Kidney epithelial cell (primary cell): ENCODE measurements at regions not wholly inside any gene's neighbourhood (a gene's known extent, or its start where the extent isn't known, plus 50 kb on each side); places are given as distances from the start of the nearest gene placed in this dataset.

Experiments used
- DNase-seq: peaks from one replicate; pipeline ENCODE4 v3.0.0-alpha.2; 2010; ENCODE audit warnings: low read depth
- H3K27me3 ChIP-seq: 2 replicates; pipeline ENCODE4 v1.6.0; 2011; ENCODE audit warnings: low read length; ENCODE audit not compliant: control insufficient read depth, insufficient read depth
- H3K36me3 ChIP-seq: 2 replicates; pipeline ENCODE4 v1.5.1; 2011; ENCODE audit warnings: low read length; ENCODE audit not compliant: control insufficient read depth, insufficient read depth
- H3K4me3 ChIP-seq: 2 replicates; pipeline ENCODE4 v1.5.1; 2011; ENCODE audit warnings: low read depth, mild to moderate bottlenecking, control low read depth, low read length
- TF ChIP-seq, protein P1 (sequence below): IDR thresholded peaks from 2 replicates; pipeline ENCODE4 v1.5.1; 2011; ENCODE audit warnings: mild to moderate bottlenecking, moderate library complexity, low read length, control low read depth, inconsistent platforms; ENCODE audit not compliant: insufficient read depth, poor library complexity, severe bottlenecking

- no peak for DNase-seq
- TF ChIP-seq, protein P1, sequence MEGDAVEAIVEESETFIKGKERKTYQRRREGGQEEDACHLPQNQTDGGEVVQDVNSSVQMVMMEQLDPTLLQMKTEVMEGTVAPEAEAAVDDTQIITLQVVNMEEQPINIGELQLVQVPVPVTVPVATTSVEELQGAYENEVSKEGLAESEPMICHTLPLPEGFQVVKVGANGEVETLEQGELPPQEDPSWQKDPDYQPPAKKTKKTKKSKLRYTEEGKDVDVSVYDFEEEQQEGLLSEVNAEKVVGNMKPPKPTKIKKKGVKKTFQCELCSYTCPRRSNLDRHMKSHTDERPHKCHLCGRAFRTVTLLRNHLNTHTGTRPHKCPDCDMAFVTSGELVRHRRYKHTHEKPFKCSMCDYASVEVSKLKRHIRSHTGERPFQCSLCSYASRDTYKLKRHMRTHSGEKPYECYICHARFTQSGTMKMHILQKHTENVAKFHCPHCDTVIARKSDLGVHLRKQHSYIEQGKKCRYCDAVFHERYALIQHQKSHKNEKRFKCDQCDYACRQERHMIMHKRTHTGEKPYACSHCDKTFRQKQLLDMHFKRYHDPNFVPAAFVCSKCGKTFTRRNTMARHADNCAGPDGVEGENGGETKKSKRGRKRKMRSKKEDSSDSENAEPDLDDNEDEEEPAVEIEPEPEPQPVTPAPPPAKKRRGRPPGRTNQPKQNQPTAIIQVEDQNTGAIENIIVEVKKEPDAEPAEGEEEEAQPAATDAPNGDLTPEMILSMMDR, result no peak
- Histone ChIP-seq H3K27me3 (no peaks in the 10 kb centered on the region), H3K36me3 (no peaks in the 10 kb centered on the region), H3K4me3 (no peak overlapping the region)
Observed at GRCh38 chr18:10060469-10060782, 146.6 kb downstream of the VAPA start.

GRCh38 chr18:10060841-10061240 lies 147.0 kb downstream of the VAPA start:
- Histone ChIP-seq H3K4me3 (no peak overlapping the region), H3K27me3 (no peaks in the 10 kb centered on the region), H3K36me3 (no peaks in the 10 kb centered on the region)
- DNase-seq, result no peak
- TF ChIP-seq, protein P1, result no peak

DNA sequence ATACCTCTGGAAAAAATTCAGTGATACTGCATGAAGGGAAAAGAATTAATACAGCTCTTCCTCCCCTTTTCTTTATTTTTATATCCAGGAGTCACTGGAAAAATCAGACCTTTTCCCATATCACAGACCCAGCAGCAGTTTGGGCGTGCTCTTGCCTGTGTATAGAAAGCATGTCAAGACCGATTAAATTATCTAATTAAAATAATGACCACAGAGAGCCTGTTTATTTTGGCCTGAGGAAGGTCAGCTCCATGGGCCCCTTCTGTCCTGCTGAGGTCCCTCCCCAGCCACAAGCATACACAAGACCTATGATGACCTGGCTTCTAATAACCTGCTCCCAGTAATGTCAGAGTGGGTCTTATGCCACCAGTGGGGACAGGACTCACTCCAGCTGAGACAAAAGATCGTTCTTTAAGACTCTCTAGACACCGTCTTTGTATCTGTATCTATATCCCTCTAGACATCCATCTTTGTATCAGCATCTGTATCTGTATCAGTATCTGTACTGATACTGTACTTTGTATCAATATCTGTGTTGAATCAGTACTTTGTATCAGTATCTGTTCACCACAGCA lies 147.8 kb downstream of the VAPA start:
- TF ChIP-seq, protein P1, result no peak

GRCh38 chr18:10062302-10063300 lies 148.8 kb downstream of the VAPA start:
- no peak for DNase-seq
- Histone ChIP-seq H3K36me3 (no peaks in the 10 kb centered on the region), H3K4me3 (no peak overlapping the region), H3K27me3 (no peaks in the 10 kb centered on the region)
- TF ChIP-seq, protein P1, result no peak

More for the DNA sequence above, 147.8 kb downstream of the VAPA start:
- Histone ChIP-seq H3K4me3 (no peak overlapping the region), H3K27me3 (no peaks in the 10 kb centered on the region), H3K36me3 (no peaks in the 10 kb centered on the region)
- DNase-seq, result no peak

GRCh38 chr18:10063489-10063888 lies 149.7 kb downstream of the VAPA start:
- DNase-seq, result no peak
- TF ChIP-seq, protein P1, result no peak
- no peaks in the 10 kb centered on the region for H3K27me3 ChIP-seq
- no peaks in the 10 kb centered on the region for H3K36me3 ChIP-seq
- H3K4me3 ChIP-seq, result no peak overlapping the region

DNA sequence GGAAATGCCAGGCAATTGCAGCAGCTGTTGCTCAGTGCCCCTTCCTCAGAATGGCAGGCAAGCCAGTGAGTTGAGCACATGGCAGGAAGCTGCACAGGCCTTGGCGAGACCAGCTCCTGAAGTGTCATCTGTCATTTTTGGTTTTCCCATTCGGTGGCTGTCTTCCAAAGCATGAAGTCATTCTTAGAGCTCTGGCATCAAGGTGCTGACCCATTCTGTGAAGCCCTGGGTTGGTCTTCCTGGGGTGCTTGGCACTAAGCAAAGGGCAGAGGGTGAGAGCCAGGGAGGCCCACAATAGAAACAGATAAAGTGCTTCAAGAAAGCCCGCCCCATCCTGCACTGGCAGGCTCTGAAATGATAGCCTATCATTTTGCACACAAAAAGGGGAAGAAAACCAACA lies 150.5 kb downstream of the VAPA start:
- no peak for DNase-seq
- TF ChIP-seq, protein P1, result no peak

More for the DNA sequence above, 150.5 kb downstream of the VAPA start:
- Histone ChIP-seq H3K36me3 (no peaks in the 10 kb centered on the region), H3K27me3 (no peaks in the 10 kb centered on the region), H3K4me3 (no peak overlapping the region)
